Mesothelial cell of epicardium (in vitro differentiated cells): ENCODE measurements at regions not wholly inside any gene's neighbourhood (a gene's known extent, or its start where the extent isn't known, plus 50 kb on each side); places are given as distances from the start of the nearest gene placed in this dataset.

Source experiments
- DNase-seq, 2 experiments: peaks; one replicate each; pipeline ENCODE4 v3.0.0; 2021; ENCODE audit warnings: low spot score in 2 of 2; ENCODE audit not compliant: unreplicated experiment in 2 of 2
- H3K27ac Mint-ChIP-seq: 2 replicates; pipeline ENCODE4 v1.8.0; 2021; ENCODE audit warnings: mixed read lengths
- H3K27me3 Mint-ChIP-seq: 2 replicates; pipeline ENCODE4 v1.8.0; 2021; ENCODE audit warnings: low read depth, mixed read lengths
- H3K36me3 Mint-ChIP-seq: 2 replicates; pipeline ENCODE4 v1.8.0; 2021; ENCODE audit warnings: mixed read lengths
- H3K4me1 Mint-ChIP-seq: 2 replicates; pipeline ENCODE4 v1.8.0; 2021; ENCODE audit warnings: mixed read lengths
- H3K4me3 Mint-ChIP-seq: 2 replicates; pipeline ENCODE4 v1.8.0; 2021; ENCODE audit warnings: mild to moderate bottlenecking, moderate library complexity, mixed read lengths
- H3K9me3 Mint-ChIP-seq: 2 replicates; pipeline ENCODE4 v1.8.0; 2021; ENCODE audit warnings: mixed read lengths
- TF ChIP-seq, protein P1 (sequence below): fragments of 200-600 bp; sonication (generic); IDR thresholded peaks from one replicate; pipeline ENCODE4 v1.5.0; 2021; ENCODE audit warnings: antibody characterized with exemption; ENCODE audit not compliant: unreplicated experiment

DNA sequence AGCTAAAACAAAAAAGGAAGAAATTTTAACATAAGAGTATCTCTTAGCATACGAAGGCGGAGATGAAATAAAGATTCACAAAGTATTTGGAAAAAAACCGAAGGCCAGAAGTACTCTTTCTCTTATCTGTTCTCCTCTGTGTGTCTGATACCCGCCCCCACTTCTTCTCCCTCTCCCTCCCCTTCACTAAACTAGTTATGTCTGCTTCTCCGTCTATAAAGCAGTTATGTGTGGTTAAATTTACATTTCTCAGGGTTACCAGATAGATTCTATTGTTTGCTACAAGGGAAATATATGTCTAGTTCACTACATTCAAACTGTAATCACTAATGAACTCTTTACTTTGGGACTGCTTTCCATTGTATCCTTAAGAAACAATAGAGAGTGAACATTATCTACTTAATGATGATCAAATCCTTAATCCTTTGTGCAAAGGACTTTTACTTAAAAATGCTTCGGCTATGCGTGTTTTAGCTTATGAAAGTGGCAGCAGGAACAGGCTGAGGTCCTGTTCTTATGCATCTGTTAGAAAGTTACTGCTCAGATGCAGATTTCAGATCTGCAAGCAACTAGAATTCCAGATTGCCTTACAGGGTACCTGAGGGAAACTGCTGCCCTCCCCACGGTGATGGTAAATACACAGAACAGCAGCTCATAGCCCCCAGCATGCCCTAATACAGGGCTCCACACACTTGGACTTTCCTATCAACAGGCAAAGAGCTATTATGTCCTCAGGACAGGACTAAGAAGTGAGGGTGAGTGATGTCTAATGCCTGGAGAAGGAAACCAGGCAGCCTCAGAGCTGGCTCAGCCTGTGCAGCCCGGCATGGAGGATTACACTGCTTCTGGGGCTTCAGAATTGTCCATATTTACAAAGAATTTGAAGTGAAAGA is 273.3 kb downstream of the FZD1 start:
- Mint-ChIP-seq H3K27ac (peak overlapping the region; percentile 57), H3K27me3 (no peaks in the 10 kb centered on the region), H3K36me3 (no peaks in the 10 kb centered on the region), H3K4me1 (peaks cover 18% of the 10 kb centered on the region), H3K9me3 (peaks cover 7% of the 10 kb centered on the region), H3K4me3 (no peak overlapping the region)
- DNase-seq: no peak
- TF ChIP-seq, protein P1, sequence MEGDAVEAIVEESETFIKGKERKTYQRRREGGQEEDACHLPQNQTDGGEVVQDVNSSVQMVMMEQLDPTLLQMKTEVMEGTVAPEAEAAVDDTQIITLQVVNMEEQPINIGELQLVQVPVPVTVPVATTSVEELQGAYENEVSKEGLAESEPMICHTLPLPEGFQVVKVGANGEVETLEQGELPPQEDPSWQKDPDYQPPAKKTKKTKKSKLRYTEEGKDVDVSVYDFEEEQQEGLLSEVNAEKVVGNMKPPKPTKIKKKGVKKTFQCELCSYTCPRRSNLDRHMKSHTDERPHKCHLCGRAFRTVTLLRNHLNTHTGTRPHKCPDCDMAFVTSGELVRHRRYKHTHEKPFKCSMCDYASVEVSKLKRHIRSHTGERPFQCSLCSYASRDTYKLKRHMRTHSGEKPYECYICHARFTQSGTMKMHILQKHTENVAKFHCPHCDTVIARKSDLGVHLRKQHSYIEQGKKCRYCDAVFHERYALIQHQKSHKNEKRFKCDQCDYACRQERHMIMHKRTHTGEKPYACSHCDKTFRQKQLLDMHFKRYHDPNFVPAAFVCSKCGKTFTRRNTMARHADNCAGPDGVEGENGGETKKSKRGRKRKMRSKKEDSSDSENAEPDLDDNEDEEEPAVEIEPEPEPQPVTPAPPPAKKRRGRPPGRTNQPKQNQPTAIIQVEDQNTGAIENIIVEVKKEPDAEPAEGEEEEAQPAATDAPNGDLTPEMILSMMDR: no peak

DNA sequence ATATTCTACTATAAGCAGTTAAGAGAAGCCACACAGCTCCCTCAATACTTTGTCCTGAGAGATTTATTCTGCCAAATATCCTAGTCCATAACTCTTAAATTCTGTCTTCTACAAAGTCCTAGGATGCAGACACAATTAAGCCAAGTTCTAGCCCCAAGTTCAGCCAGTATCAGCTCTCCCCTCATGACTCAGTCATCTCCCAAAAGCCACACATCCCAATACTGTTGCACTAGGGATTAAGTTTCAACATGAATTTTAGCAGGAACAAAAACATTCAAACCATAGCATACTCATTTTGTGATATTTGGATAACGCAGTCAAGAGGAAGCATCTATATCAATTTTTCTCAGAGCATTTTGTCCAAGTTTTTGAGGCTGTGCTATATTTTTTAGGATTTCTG is 277.4 kb downstream of the FZD1 start:
- Mint-ChIP-seq H3K27me3 (no peaks in the 10 kb centered on the region), H3K4me1 (peaks cover 15% of the 10 kb centered on the region), H3K27ac (no peak overlapping the region), H3K4me3 (no peak overlapping the region), H3K36me3 (no peaks in the 10 kb centered on the region), H3K9me3 (peaks cover 9% of the 10 kb centered on the region)
- TF ChIP-seq, protein P1: no peak
- DNase-seq: no peak

DNA sequence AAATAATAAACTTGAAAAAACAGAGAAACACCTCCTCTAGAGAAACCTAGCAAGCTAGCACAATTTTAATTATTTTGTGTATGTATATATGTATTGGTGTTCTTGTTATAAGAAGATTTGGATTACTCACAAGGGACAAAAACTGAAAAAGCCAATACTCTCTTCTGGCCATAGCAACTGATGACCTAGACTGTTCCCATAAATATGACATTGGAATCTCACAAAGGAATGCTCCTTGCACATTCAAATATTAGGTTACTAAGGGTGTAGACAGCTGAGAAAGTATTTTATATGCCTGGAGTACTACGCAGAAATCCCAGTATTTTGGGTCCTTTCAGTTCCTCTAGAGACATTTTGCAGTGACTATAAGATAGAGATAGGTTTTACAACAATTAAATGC is 279.4 kb downstream of the FZD1 start:
- Mint-ChIP-seq H3K9me3 (peaks cover 9% of the 10 kb centered on the region), H3K27me3 (no peaks in the 10 kb centered on the region), H3K4me1 (no peaks in the 10 kb centered on the region), H3K36me3 (no peaks in the 10 kb centered on the region), H3K4me3 (no peak overlapping the region), H3K27ac (no peak overlapping the region)
- TF ChIP-seq, protein P1: no peak
- no peak for DNase-seq

DNA sequence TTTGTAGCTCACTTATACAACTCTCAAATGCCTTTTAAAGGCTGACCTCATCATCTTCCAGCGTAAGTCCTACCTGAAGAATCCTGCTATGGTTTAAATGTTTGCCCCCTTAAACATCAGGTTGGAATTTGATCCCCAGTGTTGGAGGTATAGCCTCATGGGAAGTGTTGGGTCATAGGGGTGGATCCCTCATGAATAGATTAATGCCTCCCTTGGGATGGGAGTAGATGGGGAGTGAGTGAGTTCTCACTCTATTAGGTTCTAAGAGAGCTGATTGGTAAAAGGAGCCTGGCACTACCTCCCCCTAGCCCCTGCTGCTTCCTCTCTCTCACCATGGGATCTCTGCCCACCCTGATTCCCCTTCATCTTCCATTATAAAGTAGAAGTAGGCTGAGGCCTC is 285.6 kb downstream of the FZD1 start:
- H3K27ac Mint-ChIP-seq: no peak overlapping the region

DNA sequence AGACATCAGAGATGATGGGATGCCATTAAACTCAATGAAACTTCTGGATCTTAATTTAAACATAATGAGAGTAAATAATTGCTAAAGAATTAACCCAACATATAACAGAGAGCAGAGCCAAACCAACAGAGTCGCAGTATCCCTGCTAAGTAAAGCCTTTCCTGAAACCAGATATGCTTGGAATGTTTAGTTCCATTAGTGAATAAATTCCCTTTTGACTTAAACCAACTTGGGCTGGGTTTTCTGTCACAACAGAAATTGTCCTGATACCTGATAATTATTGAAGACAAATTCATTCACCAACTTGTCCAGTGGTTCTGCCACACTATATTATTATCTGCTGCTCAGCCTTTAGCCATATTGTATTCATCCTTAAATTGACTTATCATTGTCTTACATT is 286.7 kb downstream of the FZD1 start:
- no peak for DNase-seq
- H3K36me3 Mint-ChIP-seq: no peaks in the 10 kb centered on the region
- H3K4me3 Mint-ChIP-seq: no peak overlapping the region
- no peaks in the 10 kb centered on the region for H3K9me3 Mint-ChIP-seq
- TF ChIP-seq, protein P1: no peak
- H3K27me3 Mint-ChIP-seq: no peaks in the 10 kb centered on the region
- H3K27ac Mint-ChIP-seq: peak overlapping the region; percentile 4
- peaks cover 36% of the 10 kb centered on the region for H3K4me1 Mint-ChIP-seq

More for the DNA sequence above, 285.6 kb downstream of the FZD1 start:
- no peak overlapping the region for H3K4me3 Mint-ChIP-seq
- no peaks in the 10 kb centered on the region for H3K36me3 Mint-ChIP-seq
- H3K27me3 Mint-ChIP-seq: no peaks in the 10 kb centered on the region
- H3K4me1 Mint-ChIP-seq: peaks cover 29% of the 10 kb centered on the region
- H3K9me3 Mint-ChIP-seq: no peaks in the 10 kb centered on the region
- no peak for DNase-seq
- TF ChIP-seq, protein P1: no peak
